Activated CD8-positive, alpha-beta memory T cell treated with anti-CD3 and anti-CD28 coated beads for 1 hour (primary cell): ENCODE measurements at regions not wholly inside any gene's neighbourhood (a gene's known extent, or its start where the extent isn't known, plus 50 kb on each side); places are given as distances from the start of the nearest gene placed in this dataset.
A peak's percentile ranks its signal among the peaks of the same experiment; 100 is the strongest.

ENCODE experiments used
- DNase-seq, 2 donors: peaks; one replicate each; pipeline ENCODE4 v3.0.0-alpha.2; 2020; ENCODE audit warnings: low read depth in 1 of 2; ENCODE audit errors: extremely low read depth in 1 of 2

DNA sequence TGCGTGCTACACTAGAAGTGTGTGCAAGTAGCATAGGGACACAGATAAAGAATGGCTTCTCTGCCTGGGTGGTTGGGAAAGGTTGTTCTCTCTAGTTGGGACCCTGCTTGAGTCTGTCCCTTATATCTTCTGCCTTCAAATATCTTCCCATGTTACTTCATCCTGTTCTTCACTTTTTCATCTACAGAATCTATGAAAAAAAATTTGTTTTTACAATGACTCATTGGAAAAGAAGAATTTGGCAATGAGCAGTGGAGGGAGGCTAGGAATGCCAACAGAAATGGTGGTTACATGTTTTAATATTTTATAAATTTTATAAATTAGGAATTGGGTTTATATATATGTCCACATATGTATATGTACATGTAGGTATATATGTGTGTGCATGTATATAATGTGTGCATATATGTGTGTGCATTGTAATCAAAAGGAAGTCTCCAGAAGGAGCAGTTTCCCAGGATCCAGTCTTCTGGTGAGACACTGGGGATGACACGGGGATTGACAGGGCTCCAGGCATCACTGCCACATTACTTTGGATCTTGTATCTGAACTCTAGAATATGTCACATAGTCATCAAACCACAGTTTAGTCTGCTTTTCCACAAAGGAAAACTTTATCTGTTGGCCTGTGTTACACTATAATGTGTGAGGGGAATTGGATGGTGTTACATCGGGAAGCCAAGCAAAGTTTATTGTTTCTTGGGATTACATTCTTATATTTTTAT is 75.3 kb upstream of the RIPOR2 start:
- DNase-seq: no peak

DNA sequence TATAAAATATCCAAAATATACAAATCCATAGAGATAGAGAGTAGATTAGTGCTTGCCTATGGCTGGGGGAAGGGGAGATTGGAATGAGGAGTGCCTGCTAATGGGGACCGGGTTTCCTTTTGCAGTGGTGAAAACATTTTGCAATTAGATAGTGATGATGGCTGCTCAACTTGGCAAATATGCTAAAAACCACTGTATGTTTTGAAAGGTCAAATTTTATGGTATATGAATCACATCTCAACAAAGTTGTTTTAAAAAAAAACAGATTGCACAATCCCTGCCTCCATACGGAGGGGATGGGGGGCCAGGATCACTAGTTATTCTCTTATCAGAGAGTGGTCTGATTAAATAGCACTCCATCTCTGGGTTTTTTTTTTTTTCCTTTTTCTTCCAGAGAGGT is 76.9 kb upstream of the RIPOR2 start:
- no peak for DNase-seq

DNA sequence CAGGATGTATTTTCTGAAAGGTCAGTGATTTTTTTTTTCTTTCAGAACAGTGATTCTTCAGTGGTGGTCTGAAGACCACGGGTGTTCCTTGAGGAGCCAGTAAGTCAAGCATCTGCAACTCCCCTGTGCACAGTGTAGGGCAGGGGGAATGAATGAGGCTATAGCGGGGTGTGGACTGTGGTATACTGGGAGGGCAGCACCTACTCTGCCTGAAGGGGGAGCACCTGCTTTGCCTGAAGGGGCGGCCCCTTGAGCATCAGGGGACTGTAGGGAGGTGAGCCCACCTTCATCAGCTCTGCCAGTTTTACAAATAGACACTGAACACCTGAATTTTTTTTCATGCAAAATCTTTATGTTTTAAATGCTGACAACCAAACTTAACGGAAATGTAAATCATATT is 77.5 kb upstream of the RIPOR2 start:
- no peak for DNase-seq

DNA sequence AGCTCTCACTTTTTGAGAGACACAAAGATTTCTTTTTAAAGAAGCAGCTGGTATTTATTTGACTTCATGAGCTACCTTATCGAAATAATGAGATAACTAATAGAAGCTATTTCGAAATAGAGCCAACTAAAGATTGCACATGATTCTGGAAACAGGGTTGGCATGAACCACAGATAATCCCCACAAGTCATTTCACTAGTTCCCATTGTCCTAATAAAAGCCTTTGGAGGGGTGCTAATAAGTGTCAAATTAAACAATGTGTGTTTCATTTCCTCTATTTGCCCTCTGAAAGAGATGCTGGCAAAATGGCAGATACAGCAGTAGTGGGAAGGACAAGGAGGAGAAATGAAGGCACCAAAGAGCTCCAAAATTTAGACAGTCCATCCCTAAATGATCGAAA is 78.6 kb upstream of the RIPOR2 start:
- no peak for DNase-seq

DNA sequence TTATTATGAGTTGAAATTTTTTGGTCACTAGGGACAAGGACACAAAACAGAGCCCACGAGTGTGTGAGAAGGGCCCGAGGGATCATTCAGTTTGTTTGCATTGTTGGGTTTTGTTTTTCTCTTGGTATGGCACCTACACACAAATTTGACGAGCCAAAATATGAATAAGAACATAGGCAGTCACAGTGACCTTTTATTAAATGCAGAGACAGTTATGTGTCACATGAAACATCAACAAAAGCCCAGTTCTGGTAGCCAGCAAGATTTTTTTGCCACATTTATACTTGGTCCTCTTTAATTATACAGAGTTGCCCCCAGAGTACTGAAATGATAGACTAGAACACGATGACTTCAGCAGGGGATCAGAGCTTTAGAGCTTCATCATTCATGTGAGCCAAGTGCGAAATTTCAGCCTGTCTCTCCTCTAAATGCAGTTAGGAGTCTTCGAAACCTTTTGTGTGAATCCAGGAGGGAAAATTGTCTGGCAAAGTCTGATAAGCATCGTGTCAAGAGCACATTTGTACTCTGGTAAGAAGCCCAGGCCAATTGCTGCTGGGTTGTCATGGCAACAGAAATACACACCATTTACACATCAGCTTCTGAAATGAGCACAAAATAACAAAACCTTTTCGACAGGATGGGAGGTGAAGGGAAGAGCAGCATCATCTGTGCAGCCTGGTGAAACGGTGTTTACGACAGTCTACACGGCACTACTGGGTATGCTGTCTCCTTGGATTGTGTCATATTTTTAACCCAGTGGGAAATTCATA is 79.2 kb upstream of the RIPOR2 start:
- DNase-seq: no peak

DNA sequence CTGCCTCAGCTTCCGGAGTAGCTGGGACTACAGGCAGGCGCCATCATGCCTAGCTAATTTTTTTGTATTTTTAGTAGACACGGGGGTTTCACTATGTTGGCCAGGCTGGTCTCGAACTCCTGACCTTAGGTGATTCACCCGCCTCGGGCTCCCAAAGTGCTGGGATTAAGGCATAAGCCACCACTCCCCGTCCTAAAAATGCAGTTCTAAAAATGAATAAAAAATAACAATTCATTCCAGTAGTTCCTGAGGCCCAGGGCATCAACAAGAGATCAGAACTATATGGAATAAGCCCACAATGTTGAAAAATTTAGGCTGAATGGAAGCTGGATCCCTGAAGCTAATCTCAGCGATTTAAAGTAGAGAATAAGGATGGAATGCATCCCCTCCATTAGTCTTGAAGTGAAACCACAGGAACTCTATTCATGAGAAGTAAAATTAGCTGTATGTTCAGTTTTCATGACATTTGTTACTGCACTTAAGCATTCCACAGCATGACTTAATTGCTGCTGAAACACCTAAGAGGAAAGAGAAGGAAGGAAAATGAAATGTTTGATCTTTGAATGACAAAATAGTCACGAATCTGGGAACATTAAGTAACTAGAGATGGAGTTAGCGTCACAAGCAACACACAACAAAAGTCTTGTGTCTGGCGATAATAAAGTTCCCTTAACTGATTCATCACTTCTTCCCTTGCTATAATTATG is 80.4 kb upstream of the RIPOR2 start:
- DNase-seq: no peak

DNA sequence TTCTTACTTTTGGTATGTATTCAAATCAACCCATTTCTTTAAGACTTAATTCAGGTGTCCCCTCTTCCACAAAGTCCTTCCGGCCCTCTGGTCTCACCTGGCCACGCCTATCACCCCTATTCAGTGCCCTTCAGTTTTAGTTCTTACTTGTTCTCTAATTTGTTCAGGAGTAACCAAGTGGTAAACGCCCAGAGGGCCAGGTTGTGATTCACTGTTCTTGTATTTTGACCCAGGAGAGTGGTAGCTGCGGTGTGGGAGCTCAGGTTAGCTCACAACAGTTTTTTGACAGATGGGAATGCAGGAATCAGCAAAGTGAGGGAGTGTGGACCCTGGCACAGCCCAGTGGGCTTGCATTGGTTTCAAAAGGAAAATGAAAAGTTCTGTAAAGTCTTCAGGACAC is 81.7 kb upstream of the RIPOR2 start:
- DNase-seq: no peak

DNA sequence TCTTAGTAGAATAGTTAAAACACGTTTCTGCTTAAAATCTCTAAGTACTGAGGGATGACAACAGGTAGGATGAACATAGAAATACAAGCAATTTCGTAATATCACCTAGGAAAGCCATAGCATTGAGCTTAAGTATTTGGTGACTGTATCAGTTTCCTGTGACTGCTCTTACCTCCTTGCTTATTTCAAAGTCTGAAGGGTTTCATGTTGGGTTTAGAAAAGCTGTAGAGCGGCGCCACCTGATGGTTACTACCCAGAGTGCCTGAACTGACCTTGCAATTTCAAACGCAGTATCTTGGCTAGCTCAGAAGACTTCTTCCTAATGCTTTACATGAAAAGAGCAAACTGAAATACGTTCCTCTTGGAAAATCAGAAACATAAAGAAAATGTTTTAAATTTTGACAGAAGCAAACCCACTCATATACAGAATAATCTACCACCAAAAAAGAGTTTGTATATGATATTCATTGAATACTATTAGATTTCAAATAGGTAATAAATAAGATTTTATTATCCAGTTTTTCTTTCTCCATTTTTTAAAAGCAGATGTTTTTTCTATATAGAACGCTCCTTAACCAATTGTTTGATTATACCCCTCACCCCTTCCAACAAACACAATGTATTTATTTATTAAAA is 82.3 kb upstream of the RIPOR2 start:
- DNase-seq: peak; percentile 66 to 71

DNA sequence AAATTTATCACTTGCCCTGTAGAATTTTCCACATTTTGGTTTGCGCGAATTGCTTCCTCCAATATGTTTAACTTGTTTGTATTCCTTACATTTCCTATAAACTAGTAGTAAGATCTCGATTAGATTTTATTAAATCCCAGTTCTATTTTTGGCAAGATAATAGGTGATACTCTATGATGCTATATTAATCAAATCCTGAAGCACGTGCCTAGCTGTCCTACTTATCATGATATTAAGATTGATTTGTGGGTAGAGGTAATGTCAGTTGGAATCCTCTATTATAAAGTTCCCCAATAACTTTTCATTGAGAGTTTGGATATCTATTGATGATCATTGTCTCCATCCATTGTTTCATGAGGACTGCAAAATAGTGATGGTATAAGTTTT is 82.8 kb upstream of the RIPOR2 start:
- DNase-seq: no peak

DNA sequence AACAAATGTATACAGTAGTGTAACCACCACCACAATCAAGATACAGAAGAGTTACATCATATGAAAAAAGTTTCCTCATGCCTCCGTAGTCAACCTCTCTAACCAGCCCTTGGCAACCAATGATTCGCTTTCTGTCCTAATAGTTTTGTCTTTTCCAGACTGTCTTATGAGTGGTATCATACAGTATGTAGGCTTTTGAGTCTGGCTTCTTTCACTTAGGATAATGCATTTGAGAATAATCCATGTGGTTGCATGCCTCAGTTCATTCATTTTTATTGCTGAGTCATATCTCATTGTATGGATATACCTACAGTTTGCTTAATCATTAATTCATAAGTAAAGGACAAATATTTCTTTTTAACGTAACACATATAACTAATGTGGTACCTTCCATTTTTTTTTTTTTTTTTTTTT is 86.4 kb upstream of the RIPOR2 start:
- DNase-seq: no peak

DNA sequence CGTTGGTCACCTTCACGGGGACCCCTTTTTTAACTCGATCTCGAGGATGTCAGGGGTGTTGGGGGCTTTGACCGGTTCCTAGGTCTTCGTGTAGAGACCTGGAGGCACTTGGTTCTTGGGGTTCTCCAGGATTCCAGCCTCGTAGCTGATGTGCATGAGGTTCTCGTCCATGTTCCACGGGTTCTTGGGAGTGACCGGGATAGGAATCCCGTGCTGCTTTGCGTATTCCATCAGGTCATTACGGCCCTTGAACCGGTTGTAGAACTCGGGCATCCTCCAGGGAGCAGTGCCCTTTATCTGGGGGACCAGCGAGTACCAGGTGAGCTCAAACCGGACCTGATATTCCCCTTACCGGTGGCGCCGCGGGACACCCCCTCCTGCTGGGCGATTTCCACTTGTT is 88.0 kb upstream of the RIPOR2 start:
- no peak for DNase-seq

DNA sequence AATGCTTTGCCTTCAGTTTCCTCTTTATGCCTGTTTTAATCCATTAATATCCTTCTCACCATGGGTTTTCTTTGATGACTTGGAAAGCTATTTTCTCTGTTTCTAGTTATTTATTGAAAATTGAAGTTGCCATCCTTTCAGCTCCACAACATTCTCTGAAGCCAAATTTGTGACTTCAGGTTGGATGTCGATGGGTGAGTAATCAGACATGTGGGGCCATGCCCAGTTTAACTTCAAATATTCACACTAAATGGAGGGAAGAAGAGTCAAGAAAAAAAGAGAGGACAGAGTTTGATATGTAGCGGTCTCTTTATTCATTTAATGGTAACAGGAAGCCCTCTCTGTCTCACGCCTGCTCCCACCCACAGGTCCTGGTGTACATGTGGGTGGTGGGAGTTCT is 89.1 kb upstream of the RIPOR2 start:
- DNase-seq: no peak

DNA sequence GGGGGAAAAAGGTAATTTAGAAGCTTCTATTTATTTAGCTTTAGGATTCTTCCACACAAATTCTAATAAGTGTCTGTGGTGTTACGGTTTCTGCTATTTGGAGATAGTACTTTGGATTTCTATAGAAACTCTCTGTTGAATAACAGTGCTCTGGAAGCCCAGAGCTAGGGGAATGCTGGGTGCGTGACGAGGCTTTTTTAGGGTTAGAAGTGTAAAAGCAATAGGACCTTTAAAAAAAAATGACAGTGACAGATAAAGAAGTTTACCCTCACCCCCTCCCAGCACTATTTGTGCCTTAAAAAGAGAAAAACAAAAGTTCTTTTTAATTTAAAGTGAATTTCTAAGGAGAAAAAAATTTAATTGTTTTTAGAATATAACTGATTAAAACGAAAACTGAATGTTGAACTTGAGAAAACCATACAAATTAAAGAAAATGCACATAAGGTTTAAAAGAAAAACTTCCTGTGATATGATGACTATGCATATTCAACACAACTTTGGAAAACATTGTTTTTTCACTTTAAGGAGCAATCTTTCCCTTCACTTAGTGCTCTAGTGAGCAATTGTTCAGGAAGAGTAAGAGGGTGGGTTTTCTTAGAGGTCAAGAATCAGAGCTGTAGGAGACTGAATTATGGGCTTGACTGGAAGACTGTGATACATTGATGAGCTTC is 89.6 kb upstream of the RIPOR2 start:
- no peak for DNase-seq

DNA sequence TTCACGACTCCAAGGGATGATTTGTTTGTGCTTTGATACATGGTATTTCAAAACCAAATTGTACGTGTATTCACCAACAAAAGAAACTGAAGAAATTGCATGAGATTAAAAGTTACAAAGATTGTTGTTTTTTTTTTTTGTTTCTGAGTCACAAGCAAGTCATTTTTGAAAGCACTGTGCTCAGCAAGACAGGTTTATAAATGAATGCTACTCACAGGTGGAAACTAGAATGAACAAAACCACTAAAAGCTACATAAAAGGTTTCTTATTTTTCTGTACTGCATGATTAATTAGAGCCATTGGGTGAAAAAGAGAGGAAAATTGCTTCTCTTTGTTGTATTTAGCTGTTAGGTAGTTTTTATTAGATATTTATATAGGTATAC is 90.2 kb upstream of the RIPOR2 start:
- DNase-seq: no peak

DNA sequence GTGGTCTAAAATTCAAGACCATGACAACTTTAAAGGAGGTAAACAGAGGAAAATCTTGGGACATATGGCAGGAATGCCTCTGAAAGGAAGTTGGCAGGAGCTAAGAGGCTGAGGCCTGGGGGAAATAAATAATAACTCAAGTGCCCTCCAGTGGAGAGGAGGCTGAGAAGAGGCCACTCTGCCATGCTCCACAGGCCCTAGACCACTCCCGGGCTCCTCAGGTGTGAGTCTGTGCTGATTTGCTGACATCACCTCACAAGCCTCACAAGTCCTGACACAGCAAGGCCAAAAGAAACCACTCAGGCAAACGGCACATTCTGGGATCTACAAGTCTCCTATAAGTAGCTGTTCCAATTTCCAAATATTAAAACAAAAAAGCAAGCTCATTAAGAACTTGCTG is 91.0 kb upstream of the RIPOR2 start:
- no peak for DNase-seq

DNA sequence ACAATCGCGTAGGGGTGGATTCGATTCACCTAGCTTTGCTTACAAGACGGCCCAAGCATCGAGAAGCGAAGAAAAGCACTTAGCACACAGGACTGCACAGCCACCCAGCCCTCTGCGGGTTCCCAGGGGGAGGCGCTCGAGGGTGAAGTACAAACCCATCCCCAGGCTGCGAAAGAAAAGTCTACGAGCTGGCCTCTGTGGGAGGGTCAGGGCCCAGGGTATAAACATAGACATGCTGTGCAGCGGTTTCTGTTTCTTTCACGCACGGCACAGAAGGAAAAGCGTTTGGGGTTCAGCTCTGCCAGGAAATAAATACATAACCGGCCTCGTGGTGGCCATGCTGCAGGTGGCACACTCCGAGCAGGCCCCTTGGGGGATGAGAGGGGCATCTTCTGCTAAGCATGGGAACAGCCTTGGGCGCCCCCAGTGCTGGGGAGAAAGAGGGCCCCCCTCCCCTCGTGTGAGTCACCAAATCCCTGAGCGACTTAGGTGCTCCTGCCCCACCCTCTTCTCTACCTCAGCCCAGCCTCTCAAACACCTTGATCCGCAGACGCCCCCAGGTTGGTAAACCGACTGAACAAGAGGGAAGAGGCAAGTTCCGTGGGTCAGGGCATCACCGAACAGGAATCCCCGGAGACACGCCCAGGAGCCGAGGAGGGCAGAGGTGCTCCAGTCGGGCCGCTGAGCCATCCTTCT is 91.6 kb upstream of the RIPOR2 start:
- DNase-seq: peak in 1 of 2 donors; percentile 50

DNA sequence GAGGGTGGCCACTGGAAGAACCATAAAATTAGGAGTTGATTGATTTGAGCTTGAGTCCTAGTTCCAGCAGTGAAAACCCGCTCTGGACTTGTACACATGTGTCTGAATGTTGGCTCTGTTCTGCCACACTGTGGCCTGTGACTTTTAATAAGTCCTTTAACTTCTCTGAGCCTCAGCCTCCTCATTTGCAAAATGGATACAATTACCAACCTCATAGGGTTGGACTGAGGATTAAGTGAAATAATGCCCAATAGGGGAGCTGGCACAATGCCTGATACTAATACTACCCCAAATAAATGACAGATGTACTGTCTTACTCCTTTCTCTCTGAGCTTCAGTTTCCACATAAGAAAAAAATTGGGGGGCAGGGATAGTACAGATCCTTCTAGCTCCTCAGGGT is 92.6 kb upstream of the RIPOR2 start:
- DNase-seq: no peak

DNA sequence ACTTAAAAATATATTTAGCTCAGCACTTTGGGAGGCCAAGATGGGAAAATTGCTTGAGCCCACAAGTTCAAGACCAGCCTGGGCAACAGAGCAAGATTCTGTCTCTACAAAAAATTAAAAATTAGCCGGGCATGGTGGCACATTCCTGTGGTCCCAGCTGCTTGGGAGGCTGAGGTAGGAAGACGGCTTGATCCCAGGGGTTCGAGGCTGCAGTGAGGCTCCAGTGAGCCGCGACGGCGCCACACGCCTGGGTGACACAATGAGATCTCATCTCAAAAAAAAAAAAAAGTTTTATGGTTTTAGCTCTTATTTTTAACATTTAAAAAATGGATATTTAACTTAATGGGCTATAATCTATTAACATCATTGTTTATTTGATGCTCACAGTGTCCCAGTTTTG is 97.2 kb upstream of the RIPOR2 start:
- DNase-seq: no peak

DNA sequence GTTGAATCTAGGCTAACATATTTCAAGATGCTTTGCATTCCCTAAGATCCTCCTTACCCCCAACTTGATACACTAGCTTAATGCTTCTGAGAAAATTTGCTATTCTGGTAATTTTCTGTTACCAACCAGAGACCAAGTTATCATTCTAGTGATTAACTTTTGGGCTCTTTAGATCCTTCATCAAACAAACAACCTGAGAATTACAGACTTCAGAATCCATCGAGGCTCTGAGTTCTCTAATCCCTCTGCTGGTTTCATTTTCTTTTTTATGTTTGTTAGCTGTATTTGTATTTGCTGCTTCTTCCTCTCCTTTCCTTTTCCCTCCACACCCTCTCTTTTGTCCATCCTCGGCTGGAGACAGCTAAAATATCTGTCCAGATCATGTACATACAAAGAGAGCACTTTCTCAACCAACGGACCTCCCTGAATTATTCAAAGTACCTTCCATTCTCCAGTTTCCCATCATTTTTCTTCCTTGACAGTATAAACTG is 98.7 kb upstream of the RIPOR2 start:
- no peak for DNase-seq

DNA sequence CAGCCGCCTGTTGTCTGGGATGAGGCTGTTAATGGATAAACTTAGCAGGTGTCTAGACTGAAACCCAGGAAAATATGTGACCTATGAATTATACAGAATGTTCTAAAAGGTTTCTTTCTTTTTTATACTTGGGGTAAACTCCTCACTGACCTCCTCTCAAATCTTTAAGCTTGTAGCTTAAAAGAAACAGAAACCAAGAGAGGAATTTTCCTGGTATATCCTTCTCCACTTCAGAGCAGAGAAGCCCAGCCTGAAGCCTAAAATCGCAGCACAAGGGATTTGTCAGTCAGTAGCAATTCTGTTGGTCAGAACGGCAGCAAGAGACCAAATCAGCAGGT is 99.4 kb upstream of the RIPOR2 start:
- no peak for DNase-seq
